Ishikawa (cell line): ENCODE measurements at regions not wholly inside any gene's neighbourhood (a gene's known extent, or its start where the extent isn't known, plus 50 kb on each side); places are given as distances from the start of the nearest gene placed in this dataset.

ENCODE experiments used
- CEBPB ChIP-seq: IDR thresholded peaks from 2 replicates; pipeline ENCODE4 v1.6.1; 2012
- CREB1 ChIP-seq: IDR thresholded peaks from 2 replicates; pipeline ENCODE4 v1.6.1; 2012; ENCODE audit warnings: low read depth
- EP300 ChIP-seq: IDR thresholded peaks from 2 replicates; pipeline ENCODE4 v1.6.1; 2012; ENCODE audit warnings: borderline replicate concordance
- FOXM1 ChIP-seq: IDR thresholded peaks from 2 replicates; pipeline ENCODE4 v1.6.1; 2012; ENCODE audit warnings: low read depth, borderline replicate concordance
- MAX ChIP-seq: IDR thresholded peaks from 2 replicates; pipeline ENCODE4 v1.6.1; 2012
- TAF1 ChIP-seq: IDR thresholded peaks from 2 replicates; pipeline ENCODE4 v1.6.1; 2012; ENCODE audit warnings: low read depth, mild to moderate bottlenecking
- TCF12 ChIP-seq: IDR thresholded peaks from 2 replicates; pipeline ENCODE4 v1.6.1; 2012; ENCODE audit warnings: low read depth
- TEAD4 ChIP-seq: IDR thresholded peaks from 2 replicates; pipeline ENCODE4 v1.6.1; 2012
- ZBTB7A ChIP-seq: IDR thresholded peaks from 2 replicates; pipeline ENCODE4 v1.6.1; 2012; ENCODE audit warnings: low read depth

DNA sequence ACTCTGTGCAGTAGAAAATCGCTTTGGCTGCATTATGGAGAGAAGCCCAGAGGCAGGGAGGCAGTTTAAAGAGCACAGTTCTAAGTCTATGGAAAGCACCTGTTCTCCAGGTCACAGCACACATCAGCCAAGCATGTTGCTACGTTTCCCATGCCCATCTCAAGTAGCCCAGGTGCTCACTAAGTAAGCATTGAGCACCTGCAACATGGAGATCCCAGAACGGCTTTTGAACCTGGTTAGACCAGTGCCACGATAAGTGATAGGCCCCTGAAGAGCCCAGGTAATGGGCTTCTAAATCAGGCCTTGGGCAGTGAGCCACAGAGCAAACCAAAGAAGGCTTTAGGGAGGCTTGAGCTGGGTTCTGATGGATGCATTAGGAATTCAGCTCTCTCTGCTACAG, 186.2 kb downstream of the C1orf94 start:
- no peak for TF ChIP-seq CEBPB
- TF ChIP-seq TAF1: no peak
- no peak for TF ChIP-seq ZBTB7A
- no peak for TF ChIP-seq MAX
- TF ChIP-seq CREB1: no peak
- TF ChIP-seq FOXM1: no peak
- no peak for TF ChIP-seq EP300
- TF ChIP-seq TCF12: no peak
- no peak for TF ChIP-seq TEAD4
